ENCODE measurements at regions not wholly inside any gene's neighbourhood (a gene's known extent, or its start where the extent isn't known, plus 50 kb on each side); places are given as distances from the start of the nearest gene placed in this dataset.

DNA sequence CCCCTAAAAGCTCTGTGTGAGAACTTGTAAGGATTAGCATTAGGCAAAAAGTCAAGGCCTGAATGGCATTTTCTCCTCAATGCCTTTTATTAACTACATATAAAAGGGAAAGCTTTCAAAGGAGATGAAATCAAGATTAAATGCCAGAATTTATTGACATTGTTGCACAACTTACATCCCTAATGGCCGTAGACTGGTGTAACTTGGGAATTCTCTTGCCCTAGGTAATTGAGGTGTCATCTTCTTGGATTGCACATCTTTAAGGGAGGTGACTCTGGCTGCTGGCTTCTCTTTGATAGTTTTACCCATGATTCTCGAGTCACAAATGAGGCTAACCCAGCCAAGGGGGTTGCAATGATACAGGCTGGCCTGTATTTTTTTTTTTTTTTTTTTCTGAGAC, 249.1 kb downstream of the TBL1XR1 start:
- Histone ChIP-seq H3K4me1 (ENCODE audit: control insufficient read depth, insufficient read depth, low read length) (no peaks in the 10 kb centered on the region), H3K9ac (ENCODE audit: low read length) (no peak overlapping the region), H3K27ac (ENCODE audit: low read depth, low read length) (no peak overlapping the region), H3K4me3 (ENCODE audit: low read length) (no peak overlapping the region), H3K36me3 (ENCODE audit: control insufficient read depth, insufficient read depth, low read length) (no peaks in the 10 kb centered on the region), H3K27me3 (ENCODE audit: control insufficient read depth, insufficient read depth, low read length) (no peaks in the 10 kb centered on the region)

GRCh38 chr3:176946202-176946601, 251.1 kb downstream of the TBL1XR1 start:
- no peaks in the 10 kb centered on the region for H3K4me1 ChIP-seq (ENCODE audit: control insufficient read depth, insufficient read depth, low read length)

GRCh38 chr3:176942305-176942704, 255.0 kb downstream of the TBL1XR1 start:
- Histone ChIP-seq H3K4me3 (ENCODE audit: low read length) (no peak overlapping the region), H3K36me3 (ENCODE audit: control insufficient read depth, insufficient read depth, low read length) (no peaks in the 10 kb centered on the region), H3K9ac (ENCODE audit: low read length) (no peak overlapping the region), H3K4me1 (ENCODE audit: control insufficient read depth, insufficient read depth, low read length) (no peaks in the 10 kb centered on the region), H3K27me3 (ENCODE audit: control insufficient read depth, insufficient read depth, low read length) (no peaks in the 10 kb centered on the region), H3K27ac (ENCODE audit: low read depth, low read length) (no peak overlapping the region)

More at GRCh38 chr3:176946202-176946601, 251.1 kb downstream of the TBL1XR1 start:
- no peaks in the 10 kb centered on the region for H3K36me3 ChIP-seq (ENCODE audit: control insufficient read depth, insufficient read depth, low read length)
- H3K9ac ChIP-seq (ENCODE audit: low read length) = no peak overlapping the region
- no peaks in the 10 kb centered on the region for H3K27me3 ChIP-seq (ENCODE audit: control insufficient read depth, insufficient read depth, low read length)
- no peak overlapping the region for H3K27ac ChIP-seq (ENCODE audit: low read depth, low read length)
- no peak overlapping the region for H3K4me3 ChIP-seq (ENCODE audit: low read length)

- Histone ChIP-seq H3K4me1 (ENCODE audit: control insufficient read depth, insufficient read depth, low read length) (no peaks in the 10 kb centered on the region), H3K4me3 (ENCODE audit: low read length) (no peak overlapping the region), H3K27ac (ENCODE audit: low read depth, low read length) (no peak overlapping the region), H3K36me3 (ENCODE audit: control insufficient read depth, insufficient read depth, low read length) (no peaks in the 10 kb centered on the region), H3K9ac (ENCODE audit: low read length) (no peak overlapping the region), H3K27me3 (ENCODE audit: control insufficient read depth, insufficient read depth, low read length) (no peaks in the 10 kb centered on the region)
Measured at GRCh38 chr3:176941689-176942088, 255.6 kb downstream of the TBL1XR1 start.

GRCh38 chr3:176939022-176939817, 258.1 kb downstream of the TBL1XR1 start:
- H3K9ac ChIP-seq (ENCODE audit: low read length) = no peak overlapping the region
- no peak overlapping the region for H3K27ac ChIP-seq (ENCODE audit: low read depth, low read length)
- H3K4me1 ChIP-seq (ENCODE audit: control insufficient read depth, insufficient read depth, low read length) = no peaks in the 10 kb centered on the region
- H3K36me3 ChIP-seq (ENCODE audit: control insufficient read depth, insufficient read depth, low read length) = no peaks in the 10 kb centered on the region
- no peaks in the 10 kb centered on the region for H3K27me3 ChIP-seq (ENCODE audit: control insufficient read depth, insufficient read depth, low read length)
- no peak overlapping the region for H3K4me3 ChIP-seq (ENCODE audit: low read length)

DNA sequence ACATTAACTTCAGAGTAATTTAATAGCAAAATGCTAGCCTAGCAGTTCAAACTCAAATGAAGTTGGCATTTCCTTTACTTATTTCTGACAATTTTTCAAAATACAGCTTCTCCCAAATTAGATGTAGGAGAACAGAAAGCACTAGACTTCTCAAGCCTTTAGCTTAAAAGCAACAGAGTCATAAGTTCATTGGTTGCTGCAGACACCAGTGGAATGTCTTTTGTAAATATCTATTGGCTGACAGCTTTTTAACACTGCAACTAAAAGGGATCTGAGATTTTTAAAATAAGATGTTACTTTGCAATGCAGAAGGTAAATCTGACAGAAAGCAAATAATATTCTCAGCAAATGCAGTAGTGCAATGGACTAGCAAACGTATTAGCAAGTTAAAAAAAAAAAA, 259.3 kb downstream of the TBL1XR1 start:
- Histone ChIP-seq H3K27me3 (ENCODE audit: control insufficient read depth, insufficient read depth, low read length) (no peaks in the 10 kb centered on the region), H3K36me3 (ENCODE audit: control insufficient read depth, insufficient read depth, low read length) (no peaks in the 10 kb centered on the region), H3K4me1 (ENCODE audit: control insufficient read depth, insufficient read depth, low read length) (no peaks in the 10 kb centered on the region), H3K4me3 (ENCODE audit: low read length) (no peak overlapping the region), H3K27ac (ENCODE audit: low read depth, low read length) (no peak overlapping the region), H3K9ac (ENCODE audit: low read length) (no peak overlapping the region)

DNA sequence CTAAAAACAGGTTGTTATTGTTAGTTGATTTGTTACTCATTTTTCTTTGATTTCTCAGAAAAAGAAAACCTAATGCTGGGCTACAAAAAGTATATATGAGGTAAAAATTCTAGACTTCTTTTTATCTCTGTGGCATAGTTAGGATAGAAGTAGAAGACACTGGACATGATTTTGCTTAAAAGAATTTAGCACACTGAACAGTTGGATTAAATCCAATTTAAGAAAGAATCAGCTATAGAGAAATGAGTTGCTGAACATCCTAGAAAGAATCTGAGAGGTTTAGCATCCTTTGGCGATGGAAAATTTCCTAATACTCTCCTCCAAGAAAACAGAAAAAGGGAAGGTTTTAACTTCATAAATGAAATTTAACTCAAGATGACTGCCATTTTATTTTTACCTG, 259.7 kb downstream of the TBL1XR1 start:
- H3K27me3 ChIP-seq (ENCODE audit: control insufficient read depth, insufficient read depth, low read length) = no peaks in the 10 kb centered on the region
- H3K4me1 ChIP-seq (ENCODE audit: control insufficient read depth, insufficient read depth, low read length) = no peaks in the 10 kb centered on the region
- H3K9ac ChIP-seq (ENCODE audit: low read length) = no peak overlapping the region
- H3K36me3 ChIP-seq (ENCODE audit: control insufficient read depth, insufficient read depth, low read length) = no peaks in the 10 kb centered on the region
- H3K4me3 ChIP-seq (ENCODE audit: low read length) = no peak overlapping the region
- H3K27ac ChIP-seq (ENCODE audit: low read depth, low read length) = no peak overlapping the region

GRCh38 chr3:176935194-176935888, 261.9 kb downstream of the TBL1XR1 start:
- Histone ChIP-seq H3K9ac (ENCODE audit: low read length) (no peak overlapping the region), H3K27me3 (ENCODE audit: control insufficient read depth, insufficient read depth, low read length) (no peaks in the 10 kb centered on the region), H3K4me3 (ENCODE audit: low read length) (no peak overlapping the region), H3K27ac (ENCODE audit: low read depth, low read length) (no peak overlapping the region), H3K36me3 (ENCODE audit: control insufficient read depth, insufficient read depth, low read length) (no peaks in the 10 kb centered on the region), H3K4me1 (ENCODE audit: control insufficient read depth, insufficient read depth, low read length) (no peaks in the 10 kb centered on the region)

GRCh38 chr3:176934698-176935097, 262.6 kb downstream of the TBL1XR1 start:
- Histone ChIP-seq H3K36me3 (ENCODE audit: control insufficient read depth, insufficient read depth, low read length) (no peaks in the 10 kb centered on the region), H3K27ac (ENCODE audit: low read depth, low read length) (no peak overlapping the region), H3K27me3 (ENCODE audit: control insufficient read depth, insufficient read depth, low read length) (no peaks in the 10 kb centered on the region), H3K9ac (ENCODE audit: low read length) (no peak overlapping the region), H3K4me3 (ENCODE audit: low read length) (no peak overlapping the region), H3K4me1 (ENCODE audit: control insufficient read depth, insufficient read depth, low read length) (no peaks in the 10 kb centered on the region)

DNA sequence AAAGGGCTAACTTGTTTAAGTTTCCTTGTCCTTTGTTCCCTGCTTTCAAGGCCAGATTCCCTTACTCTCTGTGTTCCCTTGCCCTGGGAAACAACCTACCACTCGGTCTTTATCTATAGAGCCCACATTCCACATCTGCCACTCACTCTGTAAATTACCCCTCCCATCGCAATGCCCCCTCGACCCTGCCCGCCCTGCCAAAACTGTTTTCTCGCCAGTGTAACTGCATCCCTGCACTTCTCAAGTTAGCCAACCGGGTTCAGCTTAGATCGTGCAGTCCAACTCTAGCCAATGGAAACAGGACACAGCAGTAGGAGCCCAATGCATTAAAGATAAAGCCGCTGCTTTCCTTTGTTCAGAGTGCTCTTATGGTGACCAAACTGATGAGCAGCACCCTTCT, 263.6 kb downstream of the TBL1XR1 start:
- no peaks in the 10 kb centered on the region for H3K27me3 ChIP-seq (ENCODE audit: control insufficient read depth, insufficient read depth, low read length)
- no peak overlapping the region for H3K4me3 ChIP-seq (ENCODE audit: low read length)
- H3K9ac ChIP-seq (ENCODE audit: low read length) = no peak overlapping the region
- H3K4me1 ChIP-seq (ENCODE audit: control insufficient read depth, insufficient read depth, low read length) = no peaks in the 10 kb centered on the region
- H3K27ac ChIP-seq (ENCODE audit: low read depth, low read length) = no peak overlapping the region
- H3K36me3 ChIP-seq (ENCODE audit: control insufficient read depth, insufficient read depth, low read length) = no peaks in the 10 kb centered on the region

DNA sequence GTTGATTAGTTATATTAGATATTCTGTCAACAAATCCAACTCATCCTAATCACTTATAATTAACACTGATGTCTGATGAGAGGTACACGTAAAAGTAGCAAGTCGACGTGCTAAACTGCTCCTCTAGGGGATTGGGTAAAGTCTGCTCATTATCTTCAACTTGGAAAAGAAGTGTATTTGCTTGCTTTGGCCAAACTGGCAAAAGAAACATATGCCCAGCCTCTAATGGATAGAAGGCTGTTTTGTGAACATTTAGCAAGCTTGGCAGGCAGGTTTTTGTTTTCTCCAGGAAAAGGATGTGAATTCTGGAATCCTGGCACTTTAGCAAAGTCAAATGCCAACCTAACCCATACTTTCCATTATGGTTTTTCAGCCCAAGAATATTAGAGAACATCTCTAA, 264.8 kb downstream of the TBL1XR1 start:
- H3K4me3 ChIP-seq (ENCODE audit: low read length) = no peak overlapping the region
- no peaks in the 10 kb centered on the region for H3K4me1 ChIP-seq (ENCODE audit: control insufficient read depth, insufficient read depth, low read length)
- no peak overlapping the region for H3K27ac ChIP-seq (ENCODE audit: low read depth, low read length)
- H3K27me3 ChIP-seq (ENCODE audit: control insufficient read depth, insufficient read depth, low read length) = no peaks in the 10 kb centered on the region
- H3K9ac ChIP-seq (ENCODE audit: low read length) = no peak overlapping the region
- H3K36me3 ChIP-seq (ENCODE audit: control insufficient read depth, insufficient read depth, low read length) = no peaks in the 10 kb centered on the region

DNA sequence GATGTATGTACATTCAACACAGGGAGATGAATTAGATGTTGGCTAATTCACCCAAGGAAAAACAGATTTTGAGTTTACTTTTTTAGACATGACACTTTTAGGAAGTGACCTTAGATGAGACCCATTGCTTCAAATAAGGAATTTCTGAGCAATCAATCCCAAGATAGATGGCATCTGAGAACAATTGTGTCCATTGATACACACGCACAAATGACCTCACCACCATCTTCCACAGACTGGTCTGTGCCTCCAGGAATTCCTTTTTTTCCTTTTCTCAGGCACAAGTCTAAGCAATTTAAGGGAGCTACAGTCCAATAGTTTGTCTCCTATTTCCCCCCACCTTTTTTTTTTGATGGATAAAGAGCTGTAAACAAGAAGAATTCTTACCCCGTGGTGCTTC, 265.3 kb downstream of the TBL1XR1 start:
- H3K9ac ChIP-seq (ENCODE audit: low read length) = no peak overlapping the region
- no peaks in the 10 kb centered on the region for H3K36me3 ChIP-seq (ENCODE audit: control insufficient read depth, insufficient read depth, low read length)
- H3K27me3 ChIP-seq (ENCODE audit: control insufficient read depth, insufficient read depth, low read length) = no peaks in the 10 kb centered on the region
- H3K4me1 ChIP-seq (ENCODE audit: control insufficient read depth, insufficient read depth, low read length) = no peaks in the 10 kb centered on the region
- no peak overlapping the region for H3K4me3 ChIP-seq (ENCODE audit: low read length)
- H3K27ac ChIP-seq (ENCODE audit: low read depth, low read length) = no peak overlapping the region

DNA sequence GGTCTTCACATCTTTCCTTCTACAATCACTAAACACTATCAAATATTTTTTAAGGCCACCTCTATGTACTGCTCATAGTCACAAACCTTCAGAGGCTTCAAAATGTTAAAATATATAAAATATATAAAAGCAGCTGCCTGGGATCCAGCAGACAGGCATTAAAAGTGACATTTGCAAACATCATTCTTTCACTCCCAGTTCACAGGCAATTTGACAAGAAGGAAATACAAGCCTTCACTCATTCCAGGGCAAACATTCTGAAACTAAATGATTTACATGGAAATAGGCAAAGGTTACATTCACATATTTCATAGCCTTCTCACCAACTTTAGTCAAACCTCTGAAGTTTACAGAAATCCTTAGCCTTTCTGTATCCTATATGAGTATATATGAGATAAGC, 266.3 kb downstream of the TBL1XR1 start:
- H3K36me3 ChIP-seq (ENCODE audit: control insufficient read depth, insufficient read depth, low read length) = no peaks in the 10 kb centered on the region
- H3K4me3 ChIP-seq (ENCODE audit: low read length) = no peak overlapping the region
- H3K4me1 ChIP-seq (ENCODE audit: control insufficient read depth, insufficient read depth, low read length) = no peaks in the 10 kb centered on the region
- H3K27ac ChIP-seq (ENCODE audit: low read depth, low read length) = no peak overlapping the region
- H3K9ac ChIP-seq (ENCODE audit: low read length) = no peak overlapping the region
- no peaks in the 10 kb centered on the region for H3K27me3 ChIP-seq (ENCODE audit: control insufficient read depth, insufficient read depth, low read length)

Measured in rectal smooth muscle tissue (tissue), 1 donor.